ENCODE measurements at regions not wholly inside any gene's neighbourhood (a gene's known extent, or its start where the extent isn't known, plus 50 kb on each side); places are given as distances from the start of the nearest gene placed in this dataset.
"Not testable (repeated sequence)": the region's sequence is repeated elsewhere in the genome, so short reads cannot be mapped to it uniquely, and the experiment has no call there.

GRCh38 chr15:25236861-25237155, 202.0 kb downstream of the UBE3A start:
- DNase-seq, result no peak

DNA sequence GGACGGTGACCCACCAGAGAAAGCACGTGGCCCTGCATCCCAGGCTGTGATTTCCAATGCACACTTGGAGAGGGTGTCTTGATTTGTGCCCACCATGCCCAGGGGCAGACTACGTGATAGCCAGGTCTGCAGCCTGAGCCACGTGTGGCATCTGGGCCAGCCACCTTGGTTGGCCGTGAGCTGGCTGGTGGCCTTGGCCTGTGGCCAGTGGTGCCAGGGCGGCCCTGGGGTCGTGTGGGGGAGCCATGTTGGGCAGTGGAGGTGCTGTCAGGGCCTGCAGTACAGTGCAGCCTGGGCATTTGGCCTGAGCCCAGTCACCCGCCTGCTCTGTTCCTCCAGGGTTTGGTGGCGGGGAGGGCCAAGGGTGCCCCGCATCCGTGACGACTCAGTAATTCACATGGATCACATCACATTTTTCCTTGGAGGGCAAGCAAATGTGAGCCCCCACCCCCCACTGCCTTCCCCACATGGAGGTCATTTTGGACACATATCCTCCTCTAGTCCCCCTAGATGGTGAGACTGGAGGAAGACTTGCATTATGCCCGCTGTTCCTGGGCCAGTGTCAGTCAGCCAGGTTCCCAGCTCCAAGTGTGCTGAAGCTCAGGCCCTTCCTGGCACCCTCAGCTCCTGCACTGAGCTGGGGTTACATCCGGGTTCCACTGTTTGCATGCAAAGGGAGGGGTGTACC, 201.4 kb downstream of the UBE3A start:
- DNase-seq, result no peak

- DNase-seq, result no peak
These were observed 200.7 kb downstream of the UBE3A start for GRCh38 chr15:25238126-25238525.

DNA sequence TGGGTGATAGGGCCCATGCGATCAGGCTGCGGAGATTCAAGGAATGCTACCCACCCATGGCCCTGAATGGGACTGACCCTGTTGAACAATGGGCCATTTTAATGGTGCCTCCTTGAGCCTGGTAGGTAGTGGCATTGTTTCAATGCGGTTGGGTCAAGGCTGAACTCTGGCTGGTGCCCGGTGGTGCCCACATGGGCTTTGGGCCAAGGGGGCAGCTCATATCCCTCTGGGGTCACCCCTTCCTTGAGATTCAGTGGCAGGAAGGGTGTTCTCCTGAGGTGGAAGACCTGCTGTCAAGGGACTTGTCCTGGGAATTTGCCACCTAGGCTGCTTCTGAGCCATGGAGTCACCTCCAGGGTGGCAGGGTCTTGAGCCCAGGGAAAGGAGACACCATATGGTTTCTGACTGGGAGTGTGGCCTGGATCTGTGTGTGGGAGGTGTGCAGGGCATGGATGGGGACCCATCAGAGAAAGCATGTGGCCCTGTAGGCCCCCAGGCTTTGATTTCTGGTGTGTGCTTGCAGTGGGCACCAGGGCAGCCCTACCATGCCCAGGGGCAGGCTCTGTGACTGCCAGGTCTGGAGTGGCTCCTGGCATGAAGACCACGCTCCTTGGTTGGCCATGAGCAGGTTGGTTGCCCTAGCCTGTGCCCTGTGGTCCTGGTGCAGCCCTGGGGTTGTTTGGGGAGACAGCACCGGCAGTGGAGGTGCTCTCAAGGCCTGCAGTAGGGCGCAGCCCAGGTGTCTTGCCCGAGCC, 199.9 kb downstream of the UBE3A start:
- no peak for DNase-seq

GRCh38 chr15:25239471-25240345, 199.1 kb downstream of the UBE3A start:
- no peak for DNase-seq

DNA sequence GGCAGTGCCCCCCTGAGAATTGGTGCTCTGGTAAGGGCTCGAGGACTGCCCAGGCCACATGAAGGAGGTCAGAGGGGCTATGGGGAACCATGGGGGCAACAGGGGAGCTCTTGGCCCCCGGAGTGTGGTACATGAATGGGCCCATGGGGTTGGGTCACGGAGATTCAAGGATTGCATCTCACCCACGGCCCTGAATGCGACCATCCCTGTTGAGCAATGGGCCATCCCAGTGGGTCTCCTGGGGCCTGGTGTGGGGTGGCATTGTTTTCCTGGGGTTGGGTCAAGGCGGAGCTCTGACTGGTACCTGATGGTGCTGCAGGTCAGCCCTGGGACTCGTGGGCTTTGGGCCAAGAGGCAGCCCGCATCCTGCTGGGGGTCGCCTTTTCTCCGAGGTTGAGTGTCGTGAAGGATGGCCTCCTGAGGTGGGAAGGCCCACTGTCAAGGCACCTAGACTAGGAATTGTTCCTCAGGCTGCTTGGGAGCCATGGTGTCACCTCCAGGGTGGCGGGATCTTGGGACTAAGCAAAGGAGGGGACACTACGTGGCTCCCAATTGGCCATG, 198.3 kb downstream of the UBE3A start:
- DNase-seq, result no peak

DNA sequence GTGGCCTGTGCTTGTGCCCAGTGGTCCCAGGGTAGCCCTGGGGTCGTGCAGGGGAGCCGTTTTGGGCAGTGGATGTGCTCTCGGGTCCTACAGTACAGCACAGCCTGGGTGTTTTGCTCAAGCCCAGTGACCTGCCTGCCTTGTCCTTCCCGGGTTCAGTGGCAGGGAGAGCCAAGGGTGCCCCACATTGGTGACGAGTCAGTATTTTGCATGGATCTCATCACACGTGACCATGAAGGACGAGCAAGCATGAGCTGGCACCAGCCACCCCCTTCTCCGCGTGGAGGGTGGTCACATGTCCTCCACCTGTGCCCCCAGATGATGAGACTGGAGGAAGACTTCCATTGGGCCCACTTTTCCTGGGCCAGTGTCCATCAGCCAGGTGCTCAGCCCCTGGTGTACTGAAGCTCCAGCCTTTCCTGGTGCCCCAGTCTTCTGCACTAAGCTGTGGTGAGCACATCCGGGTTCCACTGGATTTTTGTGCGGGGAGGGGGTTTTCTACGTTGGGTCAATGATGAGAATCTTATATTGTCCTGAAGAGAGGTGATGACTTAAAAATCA, 197.5 kb downstream of the UBE3A start:
- no peak for DNase-seq

GRCh38 chr15:25242166-25242879, 196.5 kb downstream of the UBE3A start:
- DNase-seq, result no peak

DNA sequence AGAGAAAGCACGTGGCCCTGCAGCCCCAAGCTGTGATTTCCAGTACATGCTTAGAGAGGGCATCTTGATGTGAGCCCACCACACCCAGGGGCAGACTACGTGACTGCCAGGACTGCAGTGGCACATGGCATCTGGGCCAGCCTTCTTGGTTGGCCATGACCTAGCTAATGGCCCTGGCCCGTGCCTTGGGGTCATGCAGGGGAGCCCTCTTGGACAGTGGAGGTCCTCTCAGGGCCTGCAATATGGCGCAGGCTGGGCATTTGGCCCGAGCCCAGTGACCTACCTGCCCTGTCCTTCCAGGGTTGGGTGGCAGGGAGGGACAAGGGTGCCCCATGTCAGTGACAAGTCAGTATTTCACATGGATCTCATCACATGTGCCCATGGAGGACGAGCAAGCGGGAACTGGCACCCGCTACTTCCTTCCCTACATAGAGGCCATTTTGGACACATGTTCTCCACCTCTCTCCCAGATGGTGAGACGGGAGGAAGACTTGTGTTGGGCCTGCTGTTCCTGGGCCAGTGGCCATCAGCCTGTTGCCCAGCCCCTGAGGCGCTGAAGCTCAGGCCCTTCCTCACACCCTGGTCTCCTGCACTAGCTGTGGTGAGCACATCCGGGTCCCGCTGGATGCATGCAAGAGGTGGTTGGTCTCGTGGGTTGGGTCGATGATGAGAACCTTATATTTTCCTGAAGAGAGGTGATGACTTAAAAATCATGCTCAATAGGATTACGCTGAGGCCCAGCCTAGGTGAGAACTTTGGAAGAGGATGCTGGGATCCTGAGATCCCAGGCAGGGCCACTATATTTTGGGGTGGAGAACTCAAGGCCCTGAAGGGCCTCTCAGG, 195.6 kb downstream of the UBE3A start:
- DNase-seq, result no peak

DNA sequence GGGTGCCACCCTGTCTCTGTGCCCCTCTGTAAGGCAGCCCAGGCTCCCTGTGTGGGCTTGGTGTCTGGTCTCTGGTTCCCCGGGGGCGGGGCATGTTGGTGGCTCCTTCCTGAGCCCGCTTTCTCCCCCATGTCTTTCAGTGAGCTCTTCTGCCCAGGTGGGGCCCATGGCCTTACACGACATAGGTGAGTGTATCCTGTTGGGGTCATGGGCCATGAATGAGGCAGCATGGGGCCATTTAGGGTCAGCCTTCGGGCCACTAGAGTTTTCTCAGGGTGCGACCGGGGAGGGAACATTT, 195.1 kb downstream of the UBE3A start:
- DNase-seq, result no peak

GRCh38 chr15:25244731-25245585, 193.9 kb downstream of the UBE3A start:
- no peak for DNase-seq

GRCh38 chr15:25245801-25246622, 192.8 kb downstream of the UBE3A start:
- no peak for DNase-seq

- DNase-seq, result no peak
These were observed 192.0 kb downstream of the UBE3A start for GRCh38 chr15:25246641-25247406.

- no peak for DNase-seq
These were observed 191.3 kb downstream of the UBE3A start for GRCh38 chr15:25247407-25248038.

GRCh38 chr15:25248087-25248486, 190.7 kb downstream of the UBE3A start:
- DNase-seq, result not testable (repeated sequence)

GRCh38 chr15:25248583-25249235, 190.1 kb downstream of the UBE3A start:
- no peak for DNase-seq

- DNase-seq, result no peak
These were observed 189.4 kb downstream of the UBE3A start for GRCh38 chr15:25249236-25250010.

All from DMS 273 treated with DMSO at 0.1 percent for 48 hours (cell line).